ENCODE measurements at regions not wholly inside any gene's neighbourhood (a gene's known extent, or its start where the extent isn't known, plus 50 kb on each side); places are given as distances from the start of the nearest gene placed in this dataset.

GRCh38 chr11:79507706-79508105, 66.9 kb upstream of the TENM4 start:
- TF ChIP-seq REST (IDR thresholded peaks at IDR 0.05; ENCODE audit: insufficient replicate concordance, low read depth), result no peak
- TF ChIP-seq POLR2AphosphoS5 (IDR thresholded peaks at IDR 0.05; ENCODE audit: low read depth), result no peak
- no peak for TF ChIP-seq CTCF (IDR thresholded peaks at IDR 0.05; ENCODE audit: insufficient read depth, low read length)
- TF ChIP-seq SPI1 (IDR thresholded peaks at IDR 0.05; ENCODE audit: borderline replicate concordance, low read depth), result no peak
- TF ChIP-seq GABPA (IDR thresholded peaks at IDR 0.05; ENCODE audit: low read depth), result no peak
- H3K27ac ChIP-seq (replicated peaks), result no peak overlapping the region
- no peaks in the 10 kb centered on the region for H3K27me3 ChIP-seq (ENCODE audit: insufficient read depth, poor library complexity, severe bottlenecking)
- DNase-seq (ENCODE audit: low read depth in 1 of 2, low spot score in 1 of 2), result no peak
- H3K4me3 ChIP-seq (replicated peaks; ENCODE audit: insufficient read depth, low read length), result no peak overlapping the region

- TF ChIP-seq SPI1 (IDR thresholded peaks at IDR 0.05; ENCODE audit: borderline replicate concordance, low read depth), result no peak
- no peak for TF ChIP-seq POLR2AphosphoS5 (IDR thresholded peaks at IDR 0.05; ENCODE audit: low read depth)
- TF ChIP-seq CTCF (IDR thresholded peaks at IDR 0.05; ENCODE audit: insufficient read depth, low read length), result no peak
- TF ChIP-seq GABPA (IDR thresholded peaks at IDR 0.05; ENCODE audit: low read depth), result no peak
- no peak for TF ChIP-seq REST (IDR thresholded peaks at IDR 0.05; ENCODE audit: insufficient replicate concordance, low read depth)
- no peak for DNase-seq (ENCODE audit: low read depth in 1 of 2, low spot score in 1 of 2)
- Histone ChIP-seq H3K27ac (replicated peaks) (no peak overlapping the region), H3K27me3 (ENCODE audit: insufficient read depth, poor library complexity, severe bottlenecking) (no peaks in the 10 kb centered on the region), H3K4me3 (replicated peaks; ENCODE audit: insufficient read depth, low read length) (no peak overlapping the region)
Observed at GRCh38 chr11:79506734-79507344, 66.0 kb upstream of the TENM4 start.

GRCh38 chr11:79506124-79506523, 65.3 kb upstream of the TENM4 start:
- DNase-seq (ENCODE audit: low read depth in 1 of 2, low spot score in 1 of 2), result no peak
- no peaks in the 10 kb centered on the region for H3K27me3 ChIP-seq (ENCODE audit: insufficient read depth, poor library complexity, severe bottlenecking)
- TF ChIP-seq REST (IDR thresholded peaks at IDR 0.05; ENCODE audit: insufficient replicate concordance, low read depth) (no peak), GABPA (IDR thresholded peaks at IDR 0.05; ENCODE audit: low read depth) (no peak), POLR2AphosphoS5 (IDR thresholded peaks at IDR 0.05; ENCODE audit: low read depth) (no peak), SPI1 (IDR thresholded peaks at IDR 0.05; ENCODE audit: borderline replicate concordance, low read depth) (no peak), CTCF (IDR thresholded peaks at IDR 0.05; ENCODE audit: insufficient read depth, low read length) (no peak)
- no peak overlapping the region for H3K27ac ChIP-seq (replicated peaks)
- no peak overlapping the region for H3K4me3 ChIP-seq (replicated peaks; ENCODE audit: insufficient read depth, low read length)

All from HL-60 (cell line).